Astrocyte (in vitro differentiated cells and primary cell): ENCODE measurements at regions not wholly inside any gene's neighbourhood (a gene's known extent, or its start where the extent isn't known, plus 50 kb on each side); places are given as distances from the start of the nearest gene placed in this dataset.

Source experiments
- DNase-seq: peaks from one replicate; pipeline ENCODE4 v3.0.0-alpha.2; 2010; ENCODE audit warnings: low read depth
- FAIRE-seq: peaks from 2 replicates; lab custom pipeline; 2011; peaks lifted over from hg19 to GRCh38; lab: Jason Lieb, UNC
- H2AFZ ChIP-seq: 2 replicates; pipeline ENCODE4 v1.6.0; 2012; ENCODE audit warnings: low read depth, low read length, inconsistent platforms
- H3K27ac ChIP-seq: 2 replicates; pipeline ENCODE4 v1.5.1; 2011; ENCODE audit warnings: low read depth, low read length, inconsistent platforms
- H3K27me3 ChIP-seq: 2 replicates; pipeline ENCODE4 v1.6.0; 2011; ENCODE audit warnings: low read length, inconsistent platforms; ENCODE audit not compliant: insufficient read depth
- H3K36me3 ChIP-seq: 2 replicates; pipeline ENCODE4 v1.5.1; 2011; ENCODE audit warnings: low read length, inconsistent platforms; ENCODE audit not compliant: insufficient read depth
- H3K4me1 ChIP-seq: 2 replicates; pipeline ENCODE4 v1.5.1; 2011; ENCODE audit warnings: low read length, inconsistent platforms; ENCODE audit not compliant: insufficient read depth
- H3K4me2 ChIP-seq: 2 replicates; pipeline ENCODE4 v1.6.0; 2012; ENCODE audit warnings: low read length, inconsistent platforms
- H3K4me3 ChIP-seq: 2 replicates; pipeline ENCODE4 v1.5.1; 2011; ENCODE audit warnings: low read depth, mild to moderate bottlenecking, low read length, inconsistent platforms; ENCODE audit not compliant: insufficient read depth
- H3K79me2 ChIP-seq: 2 replicates; pipeline ENCODE4 v1.6.0; 2012; ENCODE audit warnings: mild to moderate bottlenecking, low read length, inconsistent platforms; ENCODE audit not compliant: insufficient read depth
- H3K9ac ChIP-seq: 2 replicates; pipeline ENCODE4 v1.6.0; 2012; ENCODE audit warnings: mild to moderate bottlenecking, low read length, inconsistent platforms
- H3K9me3 ChIP-seq: 2 replicates; pipeline ENCODE4 v1.5.1; 2012; ENCODE audit warnings: low read depth, mild to moderate bottlenecking, low read length, inconsistent platforms; ENCODE audit not compliant: insufficient read depth
- H4K20me1 ChIP-seq: 2 replicates; pipeline ENCODE4 v1.6.0; 2012; ENCODE audit warnings: low read length, inconsistent platforms; ENCODE audit not compliant: insufficient read depth
- H3K27ac Mint-ChIP-seq: one replicate; pipeline ENCODE4 v1.8.0; 2021; ENCODE audit warnings: mild to moderate bottlenecking, mixed read lengths; ENCODE audit not compliant: unreplicated experiment
- H3K27me3 Mint-ChIP-seq: one replicate; pipeline ENCODE4 v1.8.0; 2021; ENCODE audit warnings: low read depth, mixed read lengths; ENCODE audit not compliant: unreplicated experiment
- H3K36me3 Mint-ChIP-seq: one replicate; pipeline ENCODE4 v1.8.0; 2021; ENCODE audit warnings: low read depth, mixed read lengths; ENCODE audit not compliant: unreplicated experiment
- H3K4me1 Mint-ChIP-seq: one replicate; pipeline ENCODE4 v1.8.0; 2021; ENCODE audit warnings: low read depth, mixed read lengths; ENCODE audit not compliant: unreplicated experiment
- H3K4me3 Mint-ChIP-seq: one replicate; pipeline ENCODE4 v1.8.0; 2021; ENCODE audit warnings: mild to moderate bottlenecking, moderate library complexity, mixed read lengths; ENCODE audit not compliant: unreplicated experiment
- H3K9me3 Mint-ChIP-seq: one replicate; pipeline ENCODE4 v1.8.0; 2021; ENCODE audit warnings: mild to moderate bottlenecking, mixed read lengths; ENCODE audit not compliant: unreplicated experiment
- EZH2 ChIP-seq: IDR thresholded peaks from 2 replicates; pipeline ENCODE4 v1.6.1; 2012; ENCODE audit warnings: mild to moderate bottlenecking, low read length, inconsistent platforms; ENCODE audit not compliant: insufficient read depth
- TF ChIP-seq, protein P1 (sequence below): IDR thresholded peaks from 2 replicates; pipeline ENCODE4 v1.5.1; 2011; ENCODE audit warnings: low read depth, mild to moderate bottlenecking, inconsistent platforms, low read length, moderate library complexity; ENCODE audit not compliant: insufficient read depth

DNA sequence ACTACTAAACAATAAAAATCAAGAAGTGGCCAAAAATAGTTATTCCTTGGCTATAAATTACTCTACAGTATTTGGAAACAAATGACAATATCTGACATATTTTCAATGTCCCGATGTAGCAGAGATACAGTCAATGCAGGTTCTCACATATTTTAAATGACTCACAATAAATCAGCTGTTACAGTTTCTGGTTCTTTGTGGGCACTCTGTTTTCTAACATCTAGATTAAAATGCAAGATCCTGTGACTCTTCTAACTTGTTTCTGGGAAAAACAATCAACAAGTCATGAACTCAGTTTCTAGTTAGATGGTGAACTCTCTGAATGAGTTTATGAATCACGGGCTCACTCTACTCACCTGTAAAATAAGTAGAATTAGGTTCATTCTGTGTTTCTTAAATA, 849.6 kb upstream of the MBL2 start:
- no peaks in the 10 kb centered on the region for H3K9me3 ChIP-seq
- no peak overlapping the region for H3K4me2 ChIP-seq
- no peaks in the 10 kb centered on the region for H3K9me3 Mint-ChIP-seq
- H3K9ac ChIP-seq = no peak overlapping the region
- no peaks in the 10 kb centered on the region for H3K27me3 Mint-ChIP-seq
- H3K27ac Mint-ChIP-seq = no peak overlapping the region
- H3K4me3 ChIP-seq = no peak overlapping the region
- no peak for TF ChIP-seq EZH2
- TF ChIP-seq, protein P1, sequence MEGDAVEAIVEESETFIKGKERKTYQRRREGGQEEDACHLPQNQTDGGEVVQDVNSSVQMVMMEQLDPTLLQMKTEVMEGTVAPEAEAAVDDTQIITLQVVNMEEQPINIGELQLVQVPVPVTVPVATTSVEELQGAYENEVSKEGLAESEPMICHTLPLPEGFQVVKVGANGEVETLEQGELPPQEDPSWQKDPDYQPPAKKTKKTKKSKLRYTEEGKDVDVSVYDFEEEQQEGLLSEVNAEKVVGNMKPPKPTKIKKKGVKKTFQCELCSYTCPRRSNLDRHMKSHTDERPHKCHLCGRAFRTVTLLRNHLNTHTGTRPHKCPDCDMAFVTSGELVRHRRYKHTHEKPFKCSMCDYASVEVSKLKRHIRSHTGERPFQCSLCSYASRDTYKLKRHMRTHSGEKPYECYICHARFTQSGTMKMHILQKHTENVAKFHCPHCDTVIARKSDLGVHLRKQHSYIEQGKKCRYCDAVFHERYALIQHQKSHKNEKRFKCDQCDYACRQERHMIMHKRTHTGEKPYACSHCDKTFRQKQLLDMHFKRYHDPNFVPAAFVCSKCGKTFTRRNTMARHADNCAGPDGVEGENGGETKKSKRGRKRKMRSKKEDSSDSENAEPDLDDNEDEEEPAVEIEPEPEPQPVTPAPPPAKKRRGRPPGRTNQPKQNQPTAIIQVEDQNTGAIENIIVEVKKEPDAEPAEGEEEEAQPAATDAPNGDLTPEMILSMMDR = no peak
- H3K4me1 Mint-ChIP-seq = no peaks in the 10 kb centered on the region
- H3K36me3 ChIP-seq = no peaks in the 10 kb centered on the region
- H3K4me1 ChIP-seq = no peaks in the 10 kb centered on the region
- H3K27ac ChIP-seq = no peak overlapping the region
- no peak overlapping the region for H2AFZ ChIP-seq
- H3K79me2 ChIP-seq = no peaks in the 10 kb centered on the region
- no peak for FAIRE-seq
- H3K36me3 Mint-ChIP-seq = no peaks in the 10 kb centered on the region
- H3K4me3 Mint-ChIP-seq = no peak overlapping the region
- H4K20me1 ChIP-seq = no peaks in the 10 kb centered on the region
- DNase-seq = no peak
- H3K27me3 ChIP-seq = no peaks in the 10 kb centered on the region

DNA sequence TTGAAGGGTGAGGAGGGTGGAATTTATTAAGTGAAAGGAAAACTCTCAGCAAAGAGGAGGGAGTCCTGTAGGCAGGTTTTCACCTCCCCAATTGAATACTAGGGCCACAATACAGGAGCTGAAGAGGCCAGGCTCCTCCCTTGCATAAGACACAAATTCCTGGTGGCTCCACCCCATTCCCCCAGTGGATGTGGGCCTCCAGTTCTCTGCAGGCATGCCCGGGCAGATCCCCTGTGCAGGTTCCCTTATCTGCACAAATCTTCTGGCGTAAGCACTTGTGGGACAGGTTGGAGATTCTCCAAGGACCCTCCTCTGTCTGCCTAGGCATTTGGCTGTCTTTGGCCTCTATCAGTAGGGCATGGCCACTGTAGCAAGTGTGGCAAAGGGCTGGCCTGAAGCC, 847.1 kb upstream of the MBL2 start:
- Histone ChIP-seq H2AFZ (peak overlapping the region; percentile 31), H3K36me3 (no peaks in the 10 kb centered on the region), H3K9ac (no peak overlapping the region), H3K79me2 (no peaks in the 10 kb centered on the region), H3K4me3 (no peak overlapping the region), H3K9me3 (no peaks in the 10 kb centered on the region), H3K4me2 (no peak overlapping the region), H3K4me1 (no peaks in the 10 kb centered on the region), H3K27ac (no peak overlapping the region), H3K27me3 (no peaks in the 10 kb centered on the region), H4K20me1 (no peaks in the 10 kb centered on the region)
- Mint-ChIP-seq H3K9me3 (no peaks in the 10 kb centered on the region), H3K4me3 (no peak overlapping the region), H3K4me1 (no peaks in the 10 kb centered on the region), H3K27me3 (no peaks in the 10 kb centered on the region), H3K36me3 (no peaks in the 10 kb centered on the region), H3K27ac (peak overlapping the region; percentile 60)
- FAIRE-seq (no peak), DNase-seq (peak; percentile 10)
- no peak for TF ChIP-seq EZH2
- TF ChIP-seq, protein P1 = no peak

DNA sequence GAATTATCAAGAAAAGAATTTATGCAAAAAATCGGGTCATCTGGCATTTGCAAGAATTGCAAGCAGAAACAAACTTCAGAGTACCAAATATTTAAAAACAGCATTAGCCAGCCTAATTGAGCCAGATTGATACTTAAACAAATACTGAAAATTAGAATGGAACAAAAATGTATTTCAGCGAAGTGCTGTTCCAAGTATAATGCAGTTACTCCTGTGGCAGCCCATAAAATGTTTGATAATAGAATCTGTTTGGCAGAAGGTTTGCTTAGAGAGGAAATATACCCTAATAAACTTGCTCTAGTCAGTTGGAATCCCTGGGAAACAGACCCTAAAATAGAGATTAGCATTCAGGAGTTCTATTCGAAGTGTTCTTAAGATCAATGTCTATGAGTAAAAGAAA, 835.1 kb upstream of the MBL2 start:
- no peak for FAIRE-seq
- Mint-ChIP-seq H3K4me1 (peaks cover 18% of the 10 kb centered on the region), H3K4me3 (no peak overlapping the region), H3K36me3 (no peaks in the 10 kb centered on the region), H3K27ac (no peak overlapping the region), H3K9me3 (no peaks in the 10 kb centered on the region), H3K27me3 (no peaks in the 10 kb centered on the region)
- Histone ChIP-seq H3K36me3 (no peaks in the 10 kb centered on the region), H3K27ac (no peak overlapping the region), H3K4me3 (no peak overlapping the region), H3K9me3 (no peaks in the 10 kb centered on the region), H4K20me1 (no peaks in the 10 kb centered on the region), H3K27me3 (no peaks in the 10 kb centered on the region), H3K9ac (no peak overlapping the region), H3K4me2 (no peak overlapping the region), H3K4me1 (no peaks in the 10 kb centered on the region), H2AFZ (no peak overlapping the region), H3K79me2 (no peaks in the 10 kb centered on the region)
- DNase-seq = no peak
- TF ChIP-seq, protein P1 = no peak
- no peak for TF ChIP-seq EZH2
